IPS-18a (cell line): ENCODE measurements at regions not wholly inside any gene's neighbourhood (a gene's known extent, or its start where the extent isn't known, plus 50 kb on each side); places are given as distances from the start of the nearest gene placed in this dataset.
"Not testable (repeated sequence)": the region's sequence is repeated elsewhere in the genome, so short reads cannot be mapped to it uniquely, and the experiment has no call there.

ENCODE experiments used
- H3K27ac ChIP-seq: one replicate; pipeline ENCODE4 v1.5.1; 2013; ENCODE audit warnings: low read length
- H3K27me3 ChIP-seq: one replicate; pipeline ENCODE4 v1.6.1; 2013; ENCODE audit warnings: mild to moderate bottlenecking, low read length; ENCODE audit not compliant: control insufficient read depth, insufficient read depth
- H3K36me3 ChIP-seq: one replicate; pipeline ENCODE4 v1.6.1; 2013; ENCODE audit warnings: low read depth, low read length; ENCODE audit not compliant: control insufficient read depth
- H3K4me1 ChIP-seq: one replicate; pipeline ENCODE4 v1.6.1; 2013; ENCODE audit warnings: low read depth, low read length; ENCODE audit not compliant: control insufficient read depth
- H3K4me3 ChIP-seq: one replicate; pipeline ENCODE4 v1.5.1; 2013; ENCODE audit warnings: low read length
- H3K9ac ChIP-seq: one replicate; pipeline ENCODE4 v1.6.1; 2013; ENCODE audit warnings: mild to moderate bottlenecking, low read length, moderate library complexity
- H3K9me3 ChIP-seq: one replicate; pipeline ENCODE4 v1.6.1; 2013; ENCODE audit warnings: low read depth, low read length; ENCODE audit not compliant: control insufficient read depth

DNA sequence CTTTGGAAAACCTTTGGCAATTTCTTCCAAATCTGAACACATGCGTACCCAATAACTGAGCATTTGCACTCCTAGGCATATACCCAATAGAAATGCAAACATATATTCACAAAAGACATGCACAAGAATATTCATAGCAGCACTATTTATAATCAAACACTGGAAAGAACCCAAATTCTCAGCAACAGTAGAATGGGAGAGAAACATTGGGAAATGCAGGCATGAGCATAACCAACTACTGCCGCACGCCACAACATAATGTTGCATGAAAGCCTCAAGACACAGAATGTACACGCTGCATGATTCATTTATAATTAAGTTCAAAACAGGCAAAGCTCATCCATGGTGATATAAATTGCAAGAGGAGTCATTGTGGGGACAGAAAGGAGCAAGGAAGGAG, 69.5 kb upstream of the FBXO28 start:
- Histone ChIP-seq H3K9me3 (no peaks in the 10 kb centered on the region), H3K4me3 (no peak overlapping the region), H3K4me1 (no peaks in the 10 kb centered on the region), H3K36me3 (no peaks in the 10 kb centered on the region), H3K9ac (no peak overlapping the region), H3K27me3 (no peaks in the 10 kb centered on the region), H3K27ac (no peak overlapping the region)

DNA sequence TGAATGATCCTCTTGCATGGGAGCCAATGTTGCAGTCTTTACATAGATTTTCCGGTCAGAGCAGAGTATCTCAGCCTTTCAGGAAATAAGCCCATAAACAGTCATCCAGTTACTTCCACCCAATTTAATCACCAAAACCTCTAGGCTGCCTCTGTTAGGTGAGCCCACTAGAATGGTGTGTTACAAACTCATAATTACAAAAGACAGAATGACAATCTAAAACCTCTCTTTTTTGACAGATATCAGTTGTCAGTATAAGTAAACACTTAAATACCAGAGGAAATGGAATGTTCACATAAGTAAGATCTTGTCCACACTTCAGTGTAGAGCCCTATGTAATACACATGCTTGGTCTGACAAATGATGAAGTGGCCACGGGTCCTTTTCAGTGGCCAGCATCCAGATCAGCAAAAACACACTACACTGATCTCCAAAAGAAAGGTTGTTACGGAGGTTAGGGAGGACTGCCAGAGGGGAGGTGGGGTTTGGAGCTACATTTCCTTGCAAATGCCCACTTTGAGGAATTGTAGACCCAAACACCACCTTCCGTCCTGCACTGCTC, 71.3 kb upstream of the FBXO28 start:
- Histone ChIP-seq H3K4me3 (no peak overlapping the region), H3K27me3 (no peaks in the 10 kb centered on the region), H3K9me3 (no peaks in the 10 kb centered on the region), H3K36me3 (no peaks in the 10 kb centered on the region), H3K27ac (no peak overlapping the region), H3K4me1 (no peaks in the 10 kb centered on the region), H3K9ac (no peak overlapping the region)

DNA sequence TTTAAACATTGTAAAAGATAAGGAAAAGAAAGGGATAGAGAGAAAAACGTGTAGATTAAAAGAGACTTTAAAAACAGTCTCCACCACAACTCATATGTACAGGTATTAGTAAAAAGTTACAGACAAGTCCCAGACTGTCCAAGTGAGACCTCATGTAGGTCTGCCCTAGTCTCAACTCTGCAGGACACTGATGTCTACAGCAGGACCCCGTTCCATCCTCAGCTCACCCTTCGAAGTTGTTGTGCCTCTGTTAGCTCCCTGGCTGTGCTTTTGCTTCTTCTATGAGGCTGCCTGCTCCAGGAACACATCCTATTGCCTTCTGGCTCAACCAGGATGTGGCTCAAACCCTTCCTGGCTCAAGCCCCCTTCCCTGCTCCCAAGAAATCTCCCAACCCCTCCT, 72.9 kb upstream of the FBXO28 start:
- H3K9me3 ChIP-seq = no peaks in the 10 kb centered on the region
- H3K27me3 ChIP-seq = no peaks in the 10 kb centered on the region
- H3K36me3 ChIP-seq = no peaks in the 10 kb centered on the region
- no peak overlapping the region for H3K27ac ChIP-seq
- H3K4me1 ChIP-seq = no peaks in the 10 kb centered on the region
- no peak overlapping the region for H3K9ac ChIP-seq
- H3K4me3 ChIP-seq = no peak overlapping the region

- not testable (repeated sequence) for H3K27me3 ChIP-seq, H3K27ac ChIP-seq, H3K4me1 ChIP-seq, H3K36me3 ChIP-seq, H3K4me3 ChIP-seq, H3K9me3 ChIP-seq, H3K9ac ChIP-seq
Measured at GRCh38 chr1:224040423-224040822, 73.5 kb upstream of the FBXO28 start.

- not testable (repeated sequence) for H3K27ac ChIP-seq, H3K27me3 ChIP-seq, H3K36me3 ChIP-seq, H3K9ac ChIP-seq, H3K4me1 ChIP-seq, H3K4me3 ChIP-seq, H3K9me3 ChIP-seq
Measured at GRCh38 chr1:224040006-224040405, 73.9 kb upstream of the FBXO28 start.

- not testable (repeated sequence) for H3K4me1 ChIP-seq, H3K9ac ChIP-seq, H3K36me3 ChIP-seq, H3K27ac ChIP-seq, H3K27me3 ChIP-seq, H3K9me3 ChIP-seq, H3K4me3 ChIP-seq
Measured at GRCh38 chr1:224038832-224039231, 75.1 kb upstream of the FBXO28 start.

DNA sequence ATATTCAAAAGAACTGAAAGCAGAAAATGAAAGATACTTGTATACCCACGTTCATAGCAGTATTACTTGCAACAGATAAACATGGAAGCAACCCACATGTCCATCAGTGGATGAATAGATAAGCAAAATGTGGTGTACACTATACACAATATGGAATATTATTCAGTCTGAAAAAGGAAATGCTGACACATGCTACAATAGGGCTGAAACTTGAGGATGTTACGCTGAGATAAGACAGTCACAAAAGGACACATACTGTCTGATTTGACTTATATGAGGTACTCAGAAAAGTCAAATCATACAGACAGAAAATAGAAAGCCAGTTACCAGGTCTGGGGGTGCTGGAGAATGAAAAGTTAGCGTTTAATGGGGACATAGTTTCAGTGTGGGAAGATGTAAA, 76.5 kb upstream of the FBXO28 start:
- not testable (repeated sequence) for H3K9ac ChIP-seq, H3K27me3 ChIP-seq, H3K4me1 ChIP-seq, H3K9me3 ChIP-seq, H3K36me3 ChIP-seq, H3K4me3 ChIP-seq, H3K27ac ChIP-seq

- not testable (repeated sequence) for H3K9ac ChIP-seq, H3K9me3 ChIP-seq, H3K4me3 ChIP-seq, H3K27me3 ChIP-seq, H3K4me1 ChIP-seq, H3K27ac ChIP-seq, H3K36me3 ChIP-seq
Measured at GRCh38 chr1:224032608-224033276, 81.2 kb upstream of the FBXO28 start.

DNA sequence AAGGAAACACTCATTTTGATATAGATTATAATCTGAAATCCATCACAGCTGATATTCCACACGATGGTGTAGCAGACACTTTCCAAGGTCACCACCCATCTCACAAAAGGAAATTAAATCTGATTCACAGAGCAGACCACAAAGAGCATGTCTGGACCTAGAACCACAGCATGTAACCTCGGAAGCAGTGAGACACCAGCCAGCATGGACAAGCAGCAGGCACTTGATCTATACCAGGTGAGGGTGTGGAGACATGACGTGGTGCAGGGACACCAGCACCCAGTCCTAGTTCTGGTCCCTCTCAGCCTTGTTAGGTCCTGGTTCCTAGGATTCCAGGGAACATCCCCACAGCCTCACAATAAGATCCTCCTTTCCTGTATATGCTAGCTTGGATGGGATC, 81.9 kb upstream of the FBXO28 start:
- not testable (repeated sequence) for H3K4me1 ChIP-seq, H3K9ac ChIP-seq, H3K27ac ChIP-seq, H3K4me3 ChIP-seq, H3K9me3 ChIP-seq, H3K36me3 ChIP-seq, H3K27me3 ChIP-seq

- H3K4me3 ChIP-seq, H3K27me3 ChIP-seq, H3K4me1 ChIP-seq, H3K36me3 ChIP-seq, H3K27ac ChIP-seq, H3K9me3 ChIP-seq, H3K9ac ChIP-seq: not testable (repeated sequence)
Measured at GRCh38 chr1:224030257-224030656, 83.7 kb upstream of the FBXO28 start.

GRCh38 chr1:224029286-224030025, 84.5 kb upstream of the FBXO28 start:
- not testable (repeated sequence) for H3K36me3 ChIP-seq, H3K27ac ChIP-seq, H3K9ac ChIP-seq

GRCh38 chr1:224028802-224029201, 85.1 kb upstream of the FBXO28 start:
- H3K36me3 ChIP-seq, H3K9ac ChIP-seq, H3K9me3 ChIP-seq, H3K4me3 ChIP-seq, H3K27ac ChIP-seq, H3K4me1 ChIP-seq, H3K27me3 ChIP-seq: not testable (repeated sequence)

More at GRCh38 chr1:224029286-224030025, 84.5 kb upstream of the FBXO28 start:
- not testable (repeated sequence) for H3K4me3 ChIP-seq, H3K4me1 ChIP-seq, H3K27me3 ChIP-seq, H3K9me3 ChIP-seq
